Heart right ventricle (tissue), 16 donors: ENCODE measurements at regions not wholly inside any gene's neighbourhood (a gene's known extent, or its start where the extent isn't known, plus 50 kb on each side); places are given as distances from the start of the nearest gene placed in this dataset.

Experiments used
- ATAC-seq, 8 donors: fragments of 200-7000 bp; cut with Tn5 transposase; one replicate each; pipeline ENCODE4 v1.9.1; 2020; ENCODE audit warnings: mild to moderate bottlenecking in 8 of 8, moderate library complexity in 8 of 8, moderate number of reproducible peaks in 1 of 8
- DNase-seq, 2 donors: peaks; one replicate each; pipeline ENCODE4 v3.0.0-alpha.2; 2020
- H3K27ac ChIP-seq, 10 donors: fragments of 200-600 bp; sonication (generic) in 2 of 10; one replicate each; pipeline versions ENCODE4 v1.5.0 to v1.8.0; 2020 to 2022; ENCODE audit warnings: mild to moderate bottlenecking in 3 of 10
- H3K27me3 ChIP-seq, 7 donors: fragments of 200-600 bp; one replicate each; pipeline ENCODE4 v1.8.0; 2021 to 2022; ENCODE audit warnings: mild to moderate bottlenecking in 2 of 7
- H3K36me3 ChIP-seq, 9 donors: fragments of 200-600 bp; sonication (generic) in 1 of 9; one replicate each; pipeline versions ENCODE4 v1.5.0 to v1.8.0; 2020 to 2022; ENCODE audit warnings: mild to moderate bottlenecking in 2 of 9
- H3K4me1 ChIP-seq, 9 donors: fragments of 200-600 bp; sonication (generic) in 1 of 9; one replicate each; pipeline versions ENCODE4 v1.5.0 to v1.8.0; 2020 to 2022; ENCODE audit warnings: mild to moderate bottlenecking in 4 of 9
- H3K4me3 ChIP-seq, 10 donors: fragments of 200-600 bp; sonication (generic) in 2 of 10; one replicate each; pipeline versions ENCODE4 v1.5.0 to v1.8.0; 2020 to 2022; ENCODE audit warnings: mild to moderate bottlenecking in 7 of 10, moderate library complexity in 2 of 10
- H3K9me3 ChIP-seq, 11 donors: fragments of 200-600 bp in 10 of 11; sonication (generic) in 2 of 11; one replicate each; pipeline versions ENCODE4 v1.5.0 to v1.8.0; 2013 to 2022; ENCODE audit warnings: mild to moderate bottlenecking in 2 of 11, control low read depth in 1 of 11, moderate library complexity in 1 of 11
- WGBS, 2 donors: extraction: QIAGEN DNeasy Blood & Tissue Kit; methylation state at CpG; one replicate each; pipeline ENCODE4 v1.1.7; 2013; ENCODE audit warnings: inconsistent platforms in 1 of 2; 5-methylcytosine and 5-hydroxymethylcytosine counted together
- intact Hi-C, 10 donors: fragments of 100-400 bp; cut with DNase I; formaldehyde crosslinking; loops; one replicate each; pipeline versions ENCODE4 v1.11.1 to v1.14.2; 2022
- TF ChIP-seq, protein P1 (sequence below), 9 donors: fragments of 200-600 bp; sonication (generic) in 2 of 9; IDR thresholded peaks; one replicate each; pipeline versions ENCODE4 v1.5.0 to v1.8.0; 2021 to 2022; ENCODE audit warnings: antibody characterized with exemption in 9 of 9, mild to moderate bottlenecking in 5 of 9, moderate library complexity in 1 of 9
- donor health status: Arrhythmogenic right ventricular cardiomyopathy.
- donor health status: ischemic (EF 13 %, LVEDD 7.1; RV severe dilation, severe dysfunction).
- donor health status: healthy with polysubstance abuse.
- donor health status: DM: no; HTN: yes; CAD: no.
- donor health status: DM: no; HTN: no; CAD: no.
- donor health status: ischemic (EF 25% LVEDD 6.9; RV normal size, moderate dysfunction).
- donor health status: ischemic (EF 25% LVEDD 5.7; RV mildly dilated, moderate dysfunction).
- donor health status: healthy.
- donor health status: DM: yes; HTN: yes; CAD: no.
- donor health status: Ischemic cardiomyopathy.
- donor health status: ischemic (EF 35%, LVEDD 5.7; RV mildly dilated, moderate dysfunction).
- donor health status: nonischemic (EF 11% LVEDD 7.7; RV severe dilation, severe dysfunction).
- donor health status: DM: yes; HTN: yes; CAD: no.
- donor health status: PGD.
- donor health status: ischemic (EF 29% LVEDD 5.4; RV normal size, mild dysfunction).
- donor health status: nonischemic (EF 23%, LVEDD 6.1; RV moderate dilation, normal function).

DNA sequence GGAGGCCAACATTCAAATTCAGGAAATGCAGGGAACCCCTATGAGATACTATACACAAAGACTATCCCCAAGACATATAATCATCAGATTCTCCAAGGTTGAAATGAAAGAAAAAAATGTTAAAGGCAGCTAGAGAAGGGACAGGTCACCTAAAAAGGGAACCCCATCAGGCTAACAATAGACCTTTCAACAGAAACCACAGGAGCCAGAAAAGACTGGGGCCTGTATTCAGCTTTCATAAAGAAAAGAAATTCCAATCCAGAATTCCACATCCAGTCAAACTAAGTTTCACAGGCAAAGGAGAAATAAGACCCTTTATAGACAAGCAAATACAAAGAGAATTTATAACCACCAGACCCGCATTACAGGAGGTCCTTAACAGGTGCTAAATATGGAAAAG lies 1703.6 kb upstream of the PRR20A start:
- Histone ChIP-seq H3K27me3 (no peaks in the 10 kb centered on the region), H3K36me3 (no peaks in the 10 kb centered on the region), H3K27ac (no peak overlapping the region), H3K4me1 (no peaks in the 10 kb centered on the region), H3K9me3 (no peaks in the 10 kb centered on the region), H3K4me3 (no peak overlapping the region)
- ATAC-seq (no peak), DNase-seq (no peak)
- intact Hi-C loops = no loop called here
- TF ChIP-seq, protein P1, sequence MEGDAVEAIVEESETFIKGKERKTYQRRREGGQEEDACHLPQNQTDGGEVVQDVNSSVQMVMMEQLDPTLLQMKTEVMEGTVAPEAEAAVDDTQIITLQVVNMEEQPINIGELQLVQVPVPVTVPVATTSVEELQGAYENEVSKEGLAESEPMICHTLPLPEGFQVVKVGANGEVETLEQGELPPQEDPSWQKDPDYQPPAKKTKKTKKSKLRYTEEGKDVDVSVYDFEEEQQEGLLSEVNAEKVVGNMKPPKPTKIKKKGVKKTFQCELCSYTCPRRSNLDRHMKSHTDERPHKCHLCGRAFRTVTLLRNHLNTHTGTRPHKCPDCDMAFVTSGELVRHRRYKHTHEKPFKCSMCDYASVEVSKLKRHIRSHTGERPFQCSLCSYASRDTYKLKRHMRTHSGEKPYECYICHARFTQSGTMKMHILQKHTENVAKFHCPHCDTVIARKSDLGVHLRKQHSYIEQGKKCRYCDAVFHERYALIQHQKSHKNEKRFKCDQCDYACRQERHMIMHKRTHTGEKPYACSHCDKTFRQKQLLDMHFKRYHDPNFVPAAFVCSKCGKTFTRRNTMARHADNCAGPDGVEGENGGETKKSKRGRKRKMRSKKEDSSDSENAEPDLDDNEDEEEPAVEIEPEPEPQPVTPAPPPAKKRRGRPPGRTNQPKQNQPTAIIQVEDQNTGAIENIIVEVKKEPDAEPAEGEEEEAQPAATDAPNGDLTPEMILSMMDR (IDR thresholded peaks at IDR 0.05) = no peak
- 46 to 60% methylated on average over 1 of the region's 1 CpG for WGBS, 2 donors

DNA sequence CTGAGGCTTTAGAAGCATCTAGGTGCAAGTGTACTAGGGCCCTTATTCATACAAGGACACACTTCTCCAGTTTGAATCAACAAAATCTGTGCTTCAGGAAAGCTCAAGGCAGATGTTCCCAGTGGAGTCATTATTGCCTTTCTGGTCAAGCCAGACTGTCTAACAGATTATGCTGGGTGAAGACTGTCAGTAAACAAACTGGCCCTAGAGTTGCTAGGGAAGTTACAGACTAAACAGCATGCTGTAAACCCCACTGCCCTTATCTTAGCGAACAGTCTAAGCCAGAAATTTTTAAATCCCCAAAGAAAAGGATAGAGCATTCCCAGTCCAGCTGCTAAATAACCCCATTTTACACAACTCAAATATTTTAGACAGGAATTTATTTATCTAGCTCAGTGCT lies 1701.3 kb upstream of the PRR20A start:
- no peak overlapping the region for H3K4me3 ChIP-seq
- TF ChIP-seq, protein P1 (IDR thresholded peaks at IDR 0.05) = no peak
- H3K27ac ChIP-seq = no peak overlapping the region
- intact Hi-C loops = no loop called here
- WGBS, 2 donors = 29 to 43% methylated on average over 1 of the region's 1 CpG
- ATAC-seq (peak in 2 of 8 donors; percentile 49 to 58), DNase-seq (no peak)
- no peaks in the 10 kb centered on the region for H3K4me1 ChIP-seq
- H3K27me3 ChIP-seq = no peaks in the 10 kb centered on the region
- H3K9me3 ChIP-seq = no peaks in the 10 kb centered on the region
- no peaks in the 10 kb centered on the region for H3K36me3 ChIP-seq

GRCh38 chr13:55440465-55441085 lies 1700.1 kb upstream of the PRR20A start:
- TF ChIP-seq, protein P1 (IDR thresholded peaks at IDR 0.05) = no peak
- H3K4me1 ChIP-seq = no peaks in the 10 kb centered on the region
- H3K9me3 ChIP-seq = no peaks in the 10 kb centered on the region
- ATAC-seq (no peak), DNase-seq (no peak)
- intact Hi-C loops = no loop called here
- H3K36me3 ChIP-seq = no peaks in the 10 kb centered on the region
- no peak overlapping the region for H3K27ac ChIP-seq
- no peak overlapping the region for H3K4me3 ChIP-seq
- H3K27me3 ChIP-seq = no peaks in the 10 kb centered on the region
- WGBS, 2 donors = 74 to 76% methylated on average over 4 of the region's 4 CpGs

GRCh38 chr13:55464222-55464621 lies 1676.5 kb upstream of the PRR20A start:
- Histone ChIP-seq H3K27me3 (no peaks in the 10 kb centered on the region), H3K4me3 (no peak overlapping the region), H3K27ac (no peak overlapping the region), H3K4me1 (no peaks in the 10 kb centered on the region), H3K9me3 (no peaks in the 10 kb centered on the region), H3K36me3 (no peaks in the 10 kb centered on the region)
- intact Hi-C loops = no loop called here
- ATAC-seq (no peak), DNase-seq (no peak)
- TF ChIP-seq, protein P1 (IDR thresholded peaks at IDR 0.05) = no peak
- WGBS, 2 donors = 15% methylated on average over 3 of the region's 3 CpGs
